Activated CD8-positive, alpha-beta T cell treated with anti-CD3 and anti-CD28 coated beads, Interleukin-2, amount 10 ng/mL, durations not matched to agents 7 days and 5 days (primary cell): ENCODE measurements at regions not wholly inside any gene's neighbourhood (a gene's known extent, or its start where the extent isn't known, plus 50 kb on each side); places are given as distances from the start of the nearest gene placed in this dataset.

Experiments used
- ATAC-seq: fragments of 150-1000 bp; cut with Tn5 transposase; one replicate; pipeline ENCODE4 v1.10.0; 2021; ENCODE audit warnings: moderate library complexity
- CTCF ChIA-PET: fragments of 350-600 bp; sonication (Branson Sonifier 250); formaldehyde crosslinking; loops from one replicate; lab custom pipeline; 2021; ENCODE audit warnings: antibody characterized with exemption; lab: Charles Lee
- POLR2A ChIA-PET: fragments of 350-600 bp; sonication (Branson Sonifier 250); formaldehyde crosslinking; loops from one replicate; lab custom pipeline; 2021; ENCODE audit warnings: antibody characterized with exemption; lab: Charles Lee
- DNase-seq: peaks from one replicate; pipeline ENCODE4 v3.0.0-alpha.2; 2020
- H3K27ac Mint-ChIP-seq: one replicate; pipeline ENCODE4 v1.8.0; 2021; ENCODE audit warnings: mild to moderate bottlenecking, mixed read lengths
- H3K27me3 Mint-ChIP-seq: one replicate; pipeline ENCODE4 v1.8.0; 2021; ENCODE audit warnings: low read depth, mixed read lengths
- H3K36me3 Mint-ChIP-seq: one replicate; pipeline ENCODE4 v1.8.0; 2021; ENCODE audit warnings: low read depth, mixed read lengths
- H3K4me1 Mint-ChIP-seq: one replicate; pipeline ENCODE4 v1.8.0; 2021; ENCODE audit warnings: low read depth, mixed read lengths
- H3K4me3 Mint-ChIP-seq: one replicate; pipeline ENCODE4 v1.8.0; 2021; ENCODE audit warnings: mild to moderate bottlenecking, mixed read lengths
- H3K9me3 Mint-ChIP-seq: one replicate; pipeline ENCODE4 v1.8.0; 2022; ENCODE audit warnings: mixed read lengths; ENCODE audit not compliant: insufficient read depth

GRCh38 chr15:36315649-36316048 is 263.8 kb upstream of the CDIN1 start:
- no peak overlapping the region for H3K4me3 Mint-ChIP-seq
- ATAC-seq, result no peak

DNA sequence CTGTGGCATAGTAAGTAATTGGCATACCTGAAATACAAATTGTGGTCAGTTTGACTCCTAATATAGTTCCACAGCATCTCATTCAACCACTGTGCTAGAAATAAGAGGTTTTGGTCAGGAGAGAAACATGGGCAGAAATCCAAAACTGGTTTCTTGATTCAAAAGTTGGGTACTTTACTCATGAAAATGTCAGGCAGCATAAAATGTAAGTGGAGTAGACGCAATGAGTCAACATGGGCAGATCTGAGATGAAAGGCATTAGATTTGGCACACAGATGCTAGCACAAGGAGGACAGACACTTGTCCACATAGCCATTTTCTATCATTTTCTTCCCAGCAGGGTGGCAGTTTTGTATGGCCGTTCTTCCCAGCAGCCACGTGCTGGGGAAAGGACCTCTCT is 255.8 kb upstream of the CDIN1 start:
- Mint-ChIP-seq H3K27me3 (no peaks in the 10 kb centered on the region), H3K4me1 (no peaks in the 10 kb centered on the region), H3K9me3 (peaks cover 4% of the 10 kb centered on the region), H3K4me3 (no peak overlapping the region), H3K36me3 (no peaks in the 10 kb centered on the region), H3K27ac (no peak overlapping the region)
- no peak for ATAC-seq
- no peak for DNase-seq
- ChIA-PET CTCF (no interaction called here), POLR2A (no interaction called here)

More at GRCh38 chr15:36315649-36316048, 263.8 kb upstream of the CDIN1 start:
- Mint-ChIP-seq H3K27ac (no peak overlapping the region), H3K4me1 (no peaks in the 10 kb centered on the region), H3K36me3 (no peaks in the 10 kb centered on the region), H3K9me3 (no peaks in the 10 kb centered on the region), H3K27me3 (no peaks in the 10 kb centered on the region)
- POLR2A ChIA-PET, result no interaction called here
- CTCF ChIA-PET, result no interaction called here
- DNase-seq, result no peak

- DNase-seq (no peak), ATAC-seq (no peak)
- Mint-ChIP-seq H3K36me3 (no peaks in the 10 kb centered on the region), H3K27me3 (no peaks in the 10 kb centered on the region), H3K4me1 (no peaks in the 10 kb centered on the region), H3K27ac (no peak overlapping the region), H3K9me3 (peaks cover 9% of the 10 kb centered on the region), H3K4me3 (no peak overlapping the region)
- CTCF ChIA-PET, result no interaction called here
- POLR2A ChIA-PET, result no interaction called here
Observed at GRCh38 chr15:36325206-36325605, 254.2 kb upstream of the CDIN1 start.

- ATAC-seq (no peak), DNase-seq (no peak)
- ChIA-PET POLR2A (no interaction called here), CTCF (no interaction called here)
- H3K36me3 Mint-ChIP-seq, result no peaks in the 10 kb centered on the region
- no peak overlapping the region for H3K27ac Mint-ChIP-seq
- H3K4me1 Mint-ChIP-seq, result no peaks in the 10 kb centered on the region
- no peaks in the 10 kb centered on the region for H3K27me3 Mint-ChIP-seq
- peaks cover 9% of the 10 kb centered on the region for H3K9me3 Mint-ChIP-seq
- H3K4me3 Mint-ChIP-seq, result no peak overlapping the region
Observed at GRCh38 chr15:36329592-36329991, 249.8 kb upstream of the CDIN1 start.

DNA sequence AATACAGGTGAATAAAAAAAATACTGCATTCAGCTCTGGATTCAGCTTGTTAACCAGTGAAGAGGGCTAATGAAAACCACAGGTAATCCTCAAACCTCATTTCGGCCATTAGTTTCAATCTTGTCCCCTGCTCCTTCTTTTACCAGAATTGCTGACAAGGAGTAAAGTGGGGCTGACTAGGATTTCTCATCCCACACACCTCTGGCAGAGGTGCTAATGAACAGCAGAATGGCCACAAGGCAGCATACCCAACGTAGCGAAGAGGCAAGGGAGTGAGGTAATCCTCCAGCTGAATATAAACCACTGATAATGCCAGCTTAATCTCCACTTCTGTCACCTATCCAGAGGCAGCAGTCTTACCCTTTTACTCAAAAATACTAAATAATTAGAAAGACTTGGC is 248.8 kb upstream of the CDIN1 start:
- no peak overlapping the region for H3K4me3 Mint-ChIP-seq
- no peaks in the 10 kb centered on the region for H3K4me1 Mint-ChIP-seq
- ATAC-seq, result no peak
- H3K9me3 Mint-ChIP-seq, result peaks cover 9% of the 10 kb centered on the region
- ChIA-PET CTCF (no interaction called here), POLR2A (interaction anchor here (0.7 kb wide), 1 partner anchor 23 kb away, joined by 3 read pairs; no protein-coding TSS in a partner anchor)
- no peak for DNase-seq
- no peaks in the 10 kb centered on the region for H3K36me3 Mint-ChIP-seq
- H3K27me3 Mint-ChIP-seq, result no peaks in the 10 kb centered on the region
- no peak overlapping the region for H3K27ac Mint-ChIP-seq

GRCh38 chr15:36331531-36332275 is 247.7 kb upstream of the CDIN1 start:
- no peaks in the 10 kb centered on the region for H3K36me3 Mint-ChIP-seq
- peaks cover 9% of the 10 kb centered on the region for H3K9me3 Mint-ChIP-seq
- H3K4me3 Mint-ChIP-seq, result no peak overlapping the region
- CTCF ChIA-PET, result no interaction called here
- no peak overlapping the region for H3K27ac Mint-ChIP-seq
- POLR2A ChIA-PET, result no interaction called here
- DNase-seq (no peak), ATAC-seq (no peak)
- H3K4me1 Mint-ChIP-seq, result no peaks in the 10 kb centered on the region
- H3K27me3 Mint-ChIP-seq, result no peaks in the 10 kb centered on the region

DNA sequence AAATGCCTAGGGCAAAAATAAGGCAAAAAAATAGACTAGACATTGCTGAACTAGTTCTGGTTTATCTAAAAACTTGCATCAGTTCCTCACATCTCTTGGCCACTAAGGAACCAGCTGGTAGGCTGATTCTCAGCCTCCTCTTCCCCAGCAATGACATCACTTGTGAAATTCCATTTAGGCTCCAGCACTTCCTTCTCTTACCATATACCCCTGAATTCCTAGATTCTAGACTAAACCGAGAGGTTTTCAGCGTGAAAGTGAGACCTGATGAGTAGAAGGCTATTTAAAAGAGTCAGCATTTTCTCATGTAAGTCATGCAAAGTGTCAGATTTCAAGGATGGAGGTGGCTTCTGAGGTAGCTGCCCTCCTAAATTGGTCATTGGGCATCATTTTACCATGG is 247.1 kb upstream of the CDIN1 start:
- Mint-ChIP-seq H3K9me3 (peaks cover 9% of the 10 kb centered on the region), H3K27me3 (no peaks in the 10 kb centered on the region), H3K27ac (no peak overlapping the region), H3K4me1 (no peaks in the 10 kb centered on the region), H3K4me3 (no peak overlapping the region), H3K36me3 (no peaks in the 10 kb centered on the region)
- POLR2A ChIA-PET, result no interaction called here
- no peak for ATAC-seq
- CTCF ChIA-PET, result no interaction called here
- DNase-seq, result no peak

- H3K4me3 Mint-ChIP-seq, result no peak overlapping the region
- no peaks in the 10 kb centered on the region for H3K36me3 Mint-ChIP-seq
- ChIA-PET CTCF (no interaction called here), POLR2A (no interaction called here)
- H3K27me3 Mint-ChIP-seq, result no peaks in the 10 kb centered on the region
- ATAC-seq (no peak), DNase-seq (no peak)
- H3K9me3 Mint-ChIP-seq, result peaks cover 8% of the 10 kb centered on the region
- no peaks in the 10 kb centered on the region for H3K4me1 Mint-ChIP-seq
- H3K27ac Mint-ChIP-seq, result no peak overlapping the region
Observed at GRCh38 chr15:36332896-36333295, 246.5 kb upstream of the CDIN1 start.

DNA sequence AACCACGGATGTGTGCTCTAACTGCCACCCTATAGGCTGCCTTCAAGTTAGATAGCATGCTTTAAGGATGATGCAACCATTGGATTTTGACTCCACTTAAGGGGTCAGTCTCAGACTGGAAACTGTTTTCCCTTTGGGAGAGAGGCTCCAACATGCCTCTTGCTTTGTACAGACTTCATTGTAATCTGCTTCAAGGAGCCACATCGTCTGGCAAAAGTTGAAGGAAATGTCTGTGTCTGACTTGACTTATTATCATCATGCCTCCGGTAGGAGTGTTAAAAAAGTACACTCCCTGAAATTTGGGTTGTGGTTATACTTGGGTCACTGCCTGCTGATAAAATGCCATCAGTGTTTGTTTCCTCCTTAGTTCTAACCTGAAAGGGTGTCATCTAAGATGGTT is 245.4 kb upstream of the CDIN1 start:
- no peaks in the 10 kb centered on the region for H3K36me3 Mint-ChIP-seq
- no peaks in the 10 kb centered on the region for H3K4me1 Mint-ChIP-seq
- ATAC-seq, result no peak
- ChIA-PET CTCF (interaction anchor here (0.7 kb wide), 1 partner anchor 320 kb away, joined by 3 read pairs; no protein-coding TSS in a partner anchor), POLR2A (no interaction called here)
- H3K27me3 Mint-ChIP-seq, result no peaks in the 10 kb centered on the region
- H3K27ac Mint-ChIP-seq, result no peak overlapping the region
- peaks cover 2% of the 10 kb centered on the region for H3K9me3 Mint-ChIP-seq
- no peak overlapping the region for H3K4me3 Mint-ChIP-seq
- no peak for DNase-seq

GRCh38 chr15:36335224-36335623 is 244.2 kb upstream of the CDIN1 start:
- Mint-ChIP-seq H3K9me3 (no peaks in the 10 kb centered on the region), H3K4me1 (no peaks in the 10 kb centered on the region), H3K27me3 (no peaks in the 10 kb centered on the region), H3K36me3 (no peaks in the 10 kb centered on the region), H3K4me3 (no peak overlapping the region), H3K27ac (no peak overlapping the region)
- ChIA-PET POLR2A (no interaction called here), CTCF (no interaction called here)
- DNase-seq (no peak), ATAC-seq (no peak)

- ATAC-seq (no peak), DNase-seq (no peak)
- no peaks in the 10 kb centered on the region for H3K27me3 Mint-ChIP-seq
- H3K36me3 Mint-ChIP-seq, result no peaks in the 10 kb centered on the region
- ChIA-PET POLR2A (no interaction called here), CTCF (no interaction called here)
- no peaks in the 10 kb centered on the region for H3K4me1 Mint-ChIP-seq
- no peak overlapping the region for H3K4me3 Mint-ChIP-seq
- H3K27ac Mint-ChIP-seq, result no peak overlapping the region
- no peaks in the 10 kb centered on the region for H3K9me3 Mint-ChIP-seq
Observed at GRCh38 chr15:36335659-36336058, 243.8 kb upstream of the CDIN1 start.

GRCh38 chr15:36344887-36345286 is 234.5 kb upstream of the CDIN1 start:
- ATAC-seq (no peak), DNase-seq (no peak)
- Mint-ChIP-seq H3K4me1 (no peaks in the 10 kb centered on the region), H3K9me3 (peaks cover 5% of the 10 kb centered on the region), H3K36me3 (no peaks in the 10 kb centered on the region), H3K27ac (no peak overlapping the region), H3K4me3 (no peak overlapping the region), H3K27me3 (no peaks in the 10 kb centered on the region)
- CTCF ChIA-PET, result no interaction called here
- POLR2A ChIA-PET, result no interaction called here
